Kidney (tissue), 13 donors: ENCODE measurements at regions not wholly inside any gene's neighbourhood (a gene's known extent, or its start where the extent isn't known, plus 50 kb on each side); places are given as distances from the start of the nearest gene placed in this dataset.
A peak's percentile ranks its signal among the peaks of the same experiment; 100 is the strongest.

Experiments used
- DNase-seq, 5 donors: peaks; one replicate each; pipeline ENCODE4 v3.0.0-alpha.2; 2013 to 2020
- FAIRE-seq: peaks from 2 replicates; lab custom pipeline; 2012; peaks lifted over from hg19 to GRCh38; lab: Jason Lieb, UNC
- H3K27ac ChIP-seq, 2 donors: one replicate each; pipeline ENCODE4 v1.7.0; 2013; ENCODE audit warnings: low read depth in 2 of 2, low read length in 2 of 2, inconsistent platforms in 1 of 2
- H3K27me3 ChIP-seq: one replicate; pipeline ENCODE4 v1.7.1; 2013; ENCODE audit warnings: low read length, inconsistent platforms; ENCODE audit not compliant: control insufficient read depth, insufficient read depth
- H3K36me3 ChIP-seq, 3 donors: one replicate each; pipeline versions ENCODE4 v1.7.0 to v1.7.1; 2013; ENCODE audit warnings: low read length in 3 of 3, control low read depth in 1 of 3, inconsistent platforms in 1 of 3; ENCODE audit not compliant: insufficient read depth in 3 of 3, control insufficient read depth in 2 of 3
- H3K4me1 ChIP-seq, 3 donors: one replicate each; pipeline versions ENCODE4 v1.7.0 to v1.7.1; 2013; ENCODE audit warnings: low read length in 3 of 3, inconsistent platforms in 1 of 3, low read depth in 1 of 3; ENCODE audit not compliant: control insufficient read depth in 2 of 3, insufficient read depth in 2 of 3
- H3K4me3 ChIP-seq, 3 donors: one replicate each; pipeline versions ENCODE4 v1.7.0 to v1.8.1; 2013; ENCODE audit warnings: low read length in 3 of 3, control low read depth in 1 of 3, inconsistent platforms in 1 of 3
- H3K9ac ChIP-seq, 3 donors: one replicate each; pipeline versions ENCODE4 v1.7.0 to v1.7.1; 2013; ENCODE audit warnings: low read length in 3 of 3, control low read depth in 1 of 3, inconsistent platforms in 1 of 3
- H3K9me3 ChIP-seq, 3 donors: one replicate each; pipeline versions ENCODE4 v1.7.0 to v1.7.1; 2013; ENCODE audit warnings: low read length in 3 of 3, control low read depth in 1 of 3, inconsistent platforms in 1 of 3; ENCODE audit not compliant: control insufficient read depth in 2 of 3, insufficient read depth in 1 of 3
- CTCF ChIP-seq: IDR thresholded peaks from 3 replicates; pipeline ENCODE4 v1.5.1; 2012; ENCODE audit warnings: mild to moderate bottlenecking, moderate library complexity, borderline replicate concordance; ENCODE audit not compliant: insufficient read depth; ENCODE audit errors: extremely low read depth
- intact Hi-C: fragments of 100-400 bp; cut with DNase I; formaldehyde crosslinking; loops from one replicate; pipeline ENCODE4 v1.11.1; 2022
- donor health status: control.
- donor health status: control.
- donor health status: control.
- donor health status: control.
- donor health status: control.
- donor health status: DM: yes; HTN: yes; CAD: no.
- donor health status: Normal renal cell carcinoma (clear cell type).

GRCh38 chr20:11717562-11717961, 200.1 kb upstream of the BTBD3 start:
- H3K9ac ChIP-seq: no peak overlapping the region
- no peak for TF ChIP-seq CTCF
- H3K27me3 ChIP-seq: no peaks in the 10 kb centered on the region
- no peaks in the 10 kb centered on the region for H3K4me1 ChIP-seq
- H3K27ac ChIP-seq: no peak overlapping the region
- H3K36me3 ChIP-seq: no peaks in the 10 kb centered on the region
- H3K4me3 ChIP-seq: no peak overlapping the region
- FAIRE-seq: no peak
- no peaks in the 10 kb centered on the region for H3K9me3 ChIP-seq
- intact Hi-C loops: no loop called here
- no peak for DNase-seq

GRCh38 chr20:11718474-11719094, 199.1 kb upstream of the BTBD3 start:
- Histone ChIP-seq H3K27ac (no peak overlapping the region), H3K9me3 (no peaks in the 10 kb centered on the region), H3K27me3 (no peaks in the 10 kb centered on the region), H3K4me1 (no peaks in the 10 kb centered on the region), H3K9ac (no peak overlapping the region), H3K4me3 (no peak overlapping the region), H3K36me3 (no peaks in the 10 kb centered on the region)
- DNase-seq (no peak), FAIRE-seq (no peak)
- TF ChIP-seq CTCF: no peak
- intact Hi-C loops: no loop called here

GRCh38 chr20:11719153-11719552, 198.5 kb upstream of the BTBD3 start:
- FAIRE-seq (no peak), DNase-seq (no peak)
- no peaks in the 10 kb centered on the region for H3K27me3 ChIP-seq
- H3K36me3 ChIP-seq: no peaks in the 10 kb centered on the region
- H3K9me3 ChIP-seq: no peaks in the 10 kb centered on the region
- intact Hi-C loops: no loop called here
- TF ChIP-seq CTCF: no peak
- H3K4me3 ChIP-seq: no peak overlapping the region
- no peak overlapping the region for H3K27ac ChIP-seq
- H3K4me1 ChIP-seq: no peaks in the 10 kb centered on the region
- no peak overlapping the region for H3K9ac ChIP-seq

GRCh38 chr20:11721411-11721810, 196.3 kb upstream of the BTBD3 start:
- no peaks in the 10 kb centered on the region for H3K9me3 ChIP-seq
- FAIRE-seq (peak; percentile 21), DNase-seq (no peak)
- H3K9ac ChIP-seq: no peak overlapping the region
- no peaks in the 10 kb centered on the region for H3K36me3 ChIP-seq
- H3K27me3 ChIP-seq: no peaks in the 10 kb centered on the region
- TF ChIP-seq CTCF: no peak
- no peaks in the 10 kb centered on the region for H3K4me1 ChIP-seq
- H3K27ac ChIP-seq: no peak overlapping the region
- no peak overlapping the region for H3K4me3 ChIP-seq
- intact Hi-C loops: no loop called here
